Peyer's patch (tissue), 4 donors: ENCODE measurements at regions not wholly inside any gene's neighbourhood (a gene's known extent, or its start where the extent isn't known, plus 50 kb on each side); places are given as distances from the start of the nearest gene placed in this dataset.

Experiments used
- DNase-seq, 3 donors: peaks; one replicate each; pipeline ENCODE4 v3.0.0-alpha.2; 2017 to 2019
- H3K27ac ChIP-seq, 4 donors: fragments of 200-600 bp; sonication (generic); one replicate each; pipeline ENCODE4 v1.5.1; 2016 to 2019
- H3K27me3 ChIP-seq, 2 donors: fragments of 200-600 bp; sonication (generic); one replicate each; pipeline ENCODE4 v1.5.1; 2019
- H3K36me3 ChIP-seq, 3 donors: fragments of 200-600 bp; sonication (generic); one replicate each; pipeline ENCODE4 v1.5.1; 2016 to 2019
- H3K4me1 ChIP-seq, 4 donors: fragments of 200-600 bp; sonication (generic); one replicate each; pipeline ENCODE4 v1.5.1; 2016 to 2019
- H3K4me3 ChIP-seq, 4 donors: fragments of 200-600 bp; sonication (generic); 1 replicate in 3 of 4; 2 replicates in 1 of 4; pipeline ENCODE4 v1.5.1; 2016 to 2019; ENCODE audit warnings: mild to moderate bottlenecking in 1 of 4
- H3K9me3 ChIP-seq, 4 donors: fragments of 200-600 bp; sonication (generic); one replicate each; pipeline ENCODE4 v1.5.1; 2016 to 2019; ENCODE audit warnings: mild to moderate bottlenecking in 1 of 4
- CTCF ChIP-seq, 6 experiments: fragments of 450-650 bp in 4 of 6; fragments of 200-600 bp in 2 of 6; sonication (generic) in 1 of 6; IDR thresholded peaks; one replicate each; pipeline ENCODE4 v1.5.1; 2017 to 2019; ENCODE audit warnings: antibody characterized with exemption in 6 of 6, mild to moderate bottlenecking in 3 of 6, moderate library complexity in 1 of 6
- POLR2A ChIP-seq, 2 donors: fragments of 450-650 bp; IDR thresholded peaks; one replicate each; pipeline ENCODE4 v1.5.1; 2017; ENCODE audit warnings: antibody characterized with exemption in 2 of 2, mild to moderate bottlenecking in 2 of 2, moderate library complexity in 2 of 2

- DNase-seq = no peak
- no peak overlapping the region for H3K27ac ChIP-seq
Measured at GRCh38 chr1:214899908-214900460, 182.6 kb upstream of the KCNK2 start.

GRCh38 chr1:214900590-214900989, 181.9 kb upstream of the KCNK2 start:
- H3K9me3 ChIP-seq = no peaks in the 10 kb centered on the region
- H3K4me1 ChIP-seq = no peaks in the 10 kb centered on the region
- H3K36me3 ChIP-seq = no peaks in the 10 kb centered on the region
- no peak overlapping the region for H3K4me3 ChIP-seq
- TF ChIP-seq POLR2A (IDR thresholded peaks at IDR 0.05) (no peak), CTCF (IDR thresholded peaks at IDR 0.05) (no peak)
- no peak overlapping the region for H3K27ac ChIP-seq
- no peak for DNase-seq
- no peaks in the 10 kb centered on the region for H3K27me3 ChIP-seq

More at GRCh38 chr1:214899908-214900460, 182.6 kb upstream of the KCNK2 start:
- no peaks in the 10 kb centered on the region for H3K9me3 ChIP-seq
- no peak overlapping the region for H3K4me3 ChIP-seq
- TF ChIP-seq POLR2A (IDR thresholded peaks at IDR 0.05) (no peak), CTCF (IDR thresholded peaks at IDR 0.05) (no peak)
- no peaks in the 10 kb centered on the region for H3K36me3 ChIP-seq
- H3K27me3 ChIP-seq = no peaks in the 10 kb centered on the region
- no peaks in the 10 kb centered on the region for H3K4me1 ChIP-seq

- DNase-seq = no peak
- no peak for TF ChIP-seq POLR2A (IDR thresholded peaks at IDR 0.05)
- no peak for TF ChIP-seq CTCF (IDR thresholded peaks at IDR 0.05)
Measured at GRCh38 chr1:214901718-214902117, 180.8 kb upstream of the KCNK2 start.

GRCh38 chr1:214902636-214903320, 179.8 kb upstream of the KCNK2 start:
- no peak for DNase-seq
- no peaks in the 10 kb centered on the region for H3K4me1 ChIP-seq

More at GRCh38 chr1:214901718-214902117, 180.8 kb upstream of the KCNK2 start:
- H3K9me3 ChIP-seq = no peaks in the 10 kb centered on the region
- H3K27me3 ChIP-seq = no peaks in the 10 kb centered on the region
- H3K27ac ChIP-seq = no peak overlapping the region
- no peak overlapping the region for H3K4me3 ChIP-seq
- no peaks in the 10 kb centered on the region for H3K36me3 ChIP-seq
- H3K4me1 ChIP-seq = no peaks in the 10 kb centered on the region

GRCh38 chr1:214912127-214912526, 170.4 kb upstream of the KCNK2 start:
- Histone ChIP-seq H3K4me3 (no peak overlapping the region), H3K27me3 (no peaks in the 10 kb centered on the region), H3K4me1 (no peaks in the 10 kb centered on the region), H3K9me3 (no peaks in the 10 kb centered on the region), H3K27ac (no peak overlapping the region), H3K36me3 (no peaks in the 10 kb centered on the region)
- TF ChIP-seq POLR2A (IDR thresholded peaks at IDR 0.05) = no peak
- no peak for TF ChIP-seq CTCF (IDR thresholded peaks at IDR 0.05)
- no peak for DNase-seq

More at GRCh38 chr1:214902636-214903320, 179.8 kb upstream of the KCNK2 start:
- Histone ChIP-seq H3K4me3 (no peak overlapping the region), H3K27me3 (no peaks in the 10 kb centered on the region), H3K36me3 (no peaks in the 10 kb centered on the region), H3K9me3 (no peaks in the 10 kb centered on the region), H3K27ac (no peak overlapping the region)
- TF ChIP-seq CTCF (IDR thresholded peaks at IDR 0.05) (no peak), POLR2A (IDR thresholded peaks at IDR 0.05) (no peak)
